H1 (cell line): ENCODE measurements at regions not wholly inside any gene's neighbourhood (a gene's known extent, or its start where the extent isn't known, plus 50 kb on each side); places are given as distances from the start of the nearest gene placed in this dataset.

Experiments used
- CTCF ChIA-PET: fragments of 300-600 bp; sonication (Branson Sonifier 250); formaldehyde crosslinking; loops from one replicate; lab custom pipeline; 2021; ENCODE audit not compliant: partially characterized antibody; lab: Charles Lee
- POLR2A ChIA-PET: fragments of 300-600 bp; sonication (Branson Sonifier 250); formaldehyde crosslinking; loops from one replicate; lab custom pipeline; 2021; ENCODE audit warnings: inconsistent platforms; ENCODE audit not compliant: partially characterized antibody; lab: Charles Lee
- DNase-seq, 2 experiments: peaks; one replicate each; pipeline versions ENCODE4 v3.0.0 to v3.0.0-alpha.2; 2010 to 2022; ENCODE audit warnings: low spot score in 2 of 2, low read depth in 1 of 2, mixed read lengths in 1 of 2
- FAIRE-seq: peaks from 2 replicates; lab custom pipeline; 2011; peaks lifted over from hg19 to GRCh38; lab: Jason Lieb, UNC
- H2AFZ ChIP-seq: 2 replicates; pipeline ENCODE4 v1.8.1; 2012; ENCODE audit warnings: low read length, inconsistent platforms
- H2AK5ac ChIP-seq: 2 replicates; pipeline ENCODE4 v1.6.1; 2013; ENCODE audit warnings: low read depth, low read length
- H2BK120ac ChIP-seq: replicated peaks from 2 replicates; pipeline ENCODE3; 2013; ENCODE audit warnings: low read depth, low read length, inconsistent platforms
- H2BK12ac ChIP-seq: 2 replicates; pipeline ENCODE4 v1.6.1; 2013; ENCODE audit warnings: low read depth, low read length
- H2BK15ac ChIP-seq: 2 replicates; pipeline ENCODE4 v1.6.1; 2013; ENCODE audit warnings: low read length
- H2BK20ac ChIP-seq: 2 replicates; pipeline ENCODE4 v1.6.1; 2013; ENCODE audit warnings: low read length
- H2BK5ac ChIP-seq: 2 replicates; pipeline ENCODE4 v1.6.1; 2013; ENCODE audit warnings: low read depth, low read length
- H3K14ac ChIP-seq: 2 replicates; pipeline ENCODE4 v1.6.1; 2013; ENCODE audit warnings: inconsistent platforms; ENCODE audit not compliant: insufficient read length
- H3K18ac ChIP-seq: 2 replicates; pipeline ENCODE4 v1.6.1; 2013; ENCODE audit warnings: low read length; ENCODE audit errors: extremely low read depth
- H3K23ac ChIP-seq: 2 replicates; pipeline ENCODE4 v1.6.1; 2013; ENCODE audit warnings: inconsistent platforms; ENCODE audit not compliant: insufficient read length
- H3K23me2 ChIP-seq: 2 replicates; pipeline ENCODE4 v1.6.1; 2013; ENCODE audit warnings: low read depth, low read length
- H3K27ac ChIP-seq: 2 replicates; pipeline ENCODE4 v1.6.1; 2011; ENCODE audit warnings: low read depth, low read length, inconsistent platforms
- H3K27me3 ChIP-seq, 4 experiments: replicated peaks in 1 of 4; 1 replicate in 1 of 4; 2 replicates in 3 of 4; pipeline versions ENCODE4 v1.6.1 to v1.8.1; 2011 to 2013; ENCODE audit warnings: low read length in 3 of 4, mild to moderate bottlenecking in 3 of 4, inconsistent platforms in 2 of 4, mixed read lengths in 2 of 4, moderate library complexity in 1 of 4; ENCODE audit not compliant: control insufficient read depth in 3 of 4, insufficient read depth in 3 of 4; ENCODE audit errors: extremely low read depth in 1 of 4
- H3K36me3 ChIP-seq, 4 experiments: 2 replicates each; pipeline versions ENCODE4 v1.6.1 to v1.8.1; 2011 to 2013; ENCODE audit warnings: mild to moderate bottlenecking in 4 of 4, low read length in 3 of 4, moderate library complexity in 2 of 4, control low read depth in 1 of 4, inconsistent platforms in 1 of 4; ENCODE audit not compliant: insufficient read depth in 4 of 4, control insufficient read depth in 2 of 4
- H3K4ac ChIP-seq: replicated peaks from 2 replicates; pipeline ENCODE3; 2013; ENCODE audit warnings: low read length, low read depth, mixed read lengths, inconsistent platforms; ENCODE audit not compliant: insufficient read length
- H3K4me1 ChIP-seq, 4 experiments: replicated peaks in 1 of 4; 1 replicate in 1 of 4; 2 replicates in 3 of 4; pipeline versions ENCODE4 v1.6.1 to v1.8.1; 2011 to 2013; ENCODE audit warnings: low read length in 3 of 4, inconsistent platforms in 2 of 4, mixed read lengths in 1 of 4; ENCODE audit not compliant: insufficient read depth in 4 of 4, control insufficient read depth in 3 of 4
- H3K4me2 ChIP-seq, 2 experiments: 2 replicates each; pipeline versions ENCODE4 v1.6.1 to v1.8.1; 2011 to 2013; ENCODE audit warnings: low read depth in 2 of 2, low read length in 2 of 2, control low read depth in 1 of 2, inconsistent platforms in 1 of 2, mild to moderate bottlenecking in 1 of 2; ENCODE audit not compliant: insufficient read depth in 1 of 2
- H3K4me3 ChIP-seq, 4 experiments: fragments of 200-600, 300-600 bp in 1 of 4; sonication (generic), shearing (Covaris generic), sonication (Bioruptor Twin) in 1 of 4; 2 replicates each; pipeline versions ENCODE4 v1.5.1 to v1.8.1; 2011 to 2016; ENCODE audit warnings: low read length in 4 of 4, low read depth in 3 of 4, control low read depth in 2 of 4, inconsistent platforms in 2 of 4, mild to moderate bottlenecking in 2 of 4, mixed read lengths in 1 of 4, moderate library complexity in 1 of 4; ENCODE audit not compliant: insufficient read depth in 2 of 4; ENCODE audit errors: extremely low read depth in 1 of 4
- H3K56ac ChIP-seq: replicated peaks from 2 replicates; pipeline ENCODE3; 2013; ENCODE audit warnings: low read depth, mild to moderate bottlenecking, mixed read lengths, low read length, inconsistent platforms; ENCODE audit not compliant: insufficient read length
- H3K79me1 ChIP-seq: 2 replicates; pipeline ENCODE4 v1.6.1; 2013; ENCODE audit warnings: low read depth, low read length, control low read depth
- H3K79me2 ChIP-seq, 2 experiments: 2 replicates each; pipeline versions ENCODE4 v1.6.1 to v1.8.1; 2012 to 2013; ENCODE audit warnings: low read length in 2 of 2, mild to moderate bottlenecking in 2 of 2, inconsistent platforms in 1 of 2; ENCODE audit not compliant: insufficient read depth in 2 of 2, control insufficient read depth in 1 of 2
- H3K9ac ChIP-seq, 4 experiments: replicated peaks in 1 of 4; 1 replicate in 1 of 4; 2 replicates in 3 of 4; pipeline versions ENCODE4 v1.6.1 to v1.8.1; 2011 to 2013; ENCODE audit warnings: low read depth in 3 of 4, low read length in 3 of 4, control low read depth in 2 of 4, mild to moderate bottlenecking in 2 of 4, moderate library complexity in 2 of 4, inconsistent platforms in 1 of 4; ENCODE audit errors: extremely low read depth in 1 of 4
- H3K9me3 ChIP-seq, 2 experiments: 2 replicates each; pipeline versions ENCODE4 v1.6.1 to v1.8.1; 2012 to 2013; ENCODE audit warnings: mild to moderate bottlenecking in 2 of 2, moderate library complexity in 2 of 2, control low read depth in 1 of 2, inconsistent platforms in 1 of 2, low read depth in 1 of 2, low read length in 1 of 2, mixed read lengths in 1 of 2; ENCODE audit not compliant: insufficient read depth in 2 of 2
- H4K20me1 ChIP-seq, 2 experiments: replicated peaks in 1 of 2; 2 replicates each; pipeline versions ENCODE3 to v1.8.1; 2011 to 2013; ENCODE audit warnings: inconsistent platforms in 2 of 2, low read length in 2 of 2, mild to moderate bottlenecking in 1 of 2; ENCODE audit not compliant: insufficient read depth in 2 of 2, control insufficient read depth in 1 of 2
- H4K5ac ChIP-seq: 2 replicates; pipeline ENCODE4 v1.6.1; 2013; ENCODE audit warnings: low read length, low read depth, mixed read lengths, inconsistent platforms; ENCODE audit not compliant: insufficient read length
- H4K8ac ChIP-seq: 2 replicates; pipeline ENCODE4 v1.8.0; 2013; ENCODE audit warnings: mild to moderate bottlenecking, moderate library complexity, low read length, inconsistent platforms; ENCODE audit not compliant: insufficient read depth; ENCODE audit errors: extremely low read depth
- H4K91ac ChIP-seq: replicated peaks from 2 replicates; pipeline ENCODE3; 2013; ENCODE audit warnings: low read length, mixed read lengths, inconsistent platforms; ENCODE audit not compliant: insufficient read length
- CTBP2 ChIP-seq: IDR thresholded peaks from 2 replicates; pipeline ENCODE4 v1.7.0; 2011; ENCODE audit warnings: borderline replicate concordance, mild to moderate bottlenecking, moderate library complexity, mixed read lengths, low read length; ENCODE audit not compliant: insufficient read depth, insufficient read length
- FOSL1 ChIP-seq: IDR thresholded peaks from 2 replicates; pipeline ENCODE4 v1.6.1; 2011; ENCODE audit warnings: mild to moderate bottlenecking, low read depth, low read length, moderate library complexity; ENCODE audit not compliant: insufficient read depth
- NANOG ChIP-seq: IDR thresholded peaks from 2 replicates; pipeline ENCODE4 v1.6.1; 2011; ENCODE audit warnings: low read length, low read depth, mild to moderate bottlenecking, inconsistent platforms; ENCODE audit not compliant: insufficient read depth, poor library complexity, severe bottlenecking
- SIN3A ChIP-seq, 2 experiments: IDR thresholded peaks in 1 of 2; conservative IDR thresholded peaks in 1 of 2; 2 replicates each; pipeline ENCODE4 v1.6.1; 2011 to 2012; ENCODE audit warnings: low read length in 2 of 2, improper control_type of control experiment in 1 of 2, low read depth in 1 of 2, mild to moderate bottlenecking in 1 of 2
- ZNF274 ChIP-seq: IDR thresholded peaks from 2 replicates; pipeline ENCODE4 v1.7.0; 2012; ENCODE audit warnings: low read length, borderline replicate concordance; ENCODE audit errors: extremely low read depth
- WGBS, 2 experiments: shearing (Covaris generic) in 1 of 2; methylation state at CpG; one replicate each; pipeline versions ENCODE4 v1.1.6 to v1.1.7; 2013 to 2015; ENCODE audit warnings: low lambda C conversion rate in 2 of 2, mixed read lengths in 2 of 2, inconsistent platforms in 1 of 2, low coverage in 1 of 2, missing lambda C conversion rate in 1 of 2; ENCODE audit not compliant: insufficient replicate concordance in 2 of 2, insufficient coverage in 1 of 2, insufficient read length in 1 of 2; ENCODE audit errors: extremely low coverage in 1 of 2, missing lambda C conversion rate in 1 of 2; 5-methylcytosine and 5-hydroxymethylcytosine counted together

GRCh38 chr1:203405703-203406438 lies 54.9 kb upstream of the FMOD start:
- no peak overlapping the region for H3K4me3 ChIP-seq
- no peak overlapping the region for H2BK15ac ChIP-seq
- no peak overlapping the region for H4K5ac ChIP-seq
- no peak overlapping the region for H3K4ac ChIP-seq
- H3K18ac ChIP-seq: no peak overlapping the region
- FAIRE-seq: no peak
- no peak overlapping the region for H3K14ac ChIP-seq
- no peak overlapping the region for H3K56ac ChIP-seq
- no peak overlapping the region for H2AFZ ChIP-seq
- ChIA-PET POLR2A (no interaction called here), CTCF (no interaction called here)
- H3K36me3 ChIP-seq: no peaks in the 10 kb centered on the region
- no peak overlapping the region for H2AK5ac ChIP-seq
- peaks cover 0 to 2% (median 0%) of the 10 kb centered on the region in 4 experiments; a peak in 2 of 7 replicates for H3K4me1 ChIP-seq
- WGBS, 2 experiments: 75% methylated on average over 5 of the region's 5 CpGs; no CpG with 5 or more reads in 1 of the 2 experiments
- no peak overlapping the region for H4K8ac ChIP-seq
- no peaks in the 10 kb centered on the region for H4K20me1 ChIP-seq
- H3K79me2 ChIP-seq: no peaks in the 10 kb centered on the region
- H3K27ac ChIP-seq: no peak overlapping the region
- no peak overlapping the region for H4K91ac ChIP-seq
- peaks cover 0 to 5% of the 10 kb centered on the region in 2 experiments; a peak in 2 of 4 replicates for H3K9me3 ChIP-seq
- H2BK120ac ChIP-seq: no peak overlapping the region
- no peak for DNase-seq
- no peak overlapping the region for H2BK12ac ChIP-seq
- no peaks in the 10 kb centered on the region for H3K27me3 ChIP-seq
- TF ChIP-seq FOSL1: no peak
- TF ChIP-seq ZNF274: no peak
- no peak for TF ChIP-seq SIN3A (conservative IDR thresholded peaks at IDR 0.05 in 1 of 2, IDR thresholded peaks at IDR 0.05 in 1 of 2; ENCODE audit: low read depth in 1 of 2, low read length in 2 of 2)
- TF ChIP-seq CTBP2: no peak
- TF ChIP-seq NANOG: no peak
- no peaks in the 10 kb centered on the region for H3K79me1 ChIP-seq
- no peak overlapping the region for H3K4me2 ChIP-seq
- no peak overlapping the region for H3K23ac ChIP-seq
- no peak overlapping the region for H2BK20ac ChIP-seq
- no peaks in the 10 kb centered on the region for H3K23me2 ChIP-seq
- H2BK5ac ChIP-seq: no peak overlapping the region
- no peak overlapping the region for H3K9ac ChIP-seq
